WI38 (cell line): ENCODE measurements at regions not wholly inside any gene's neighbourhood (a gene's known extent, or its start where the extent isn't known, plus 50 kb on each side); places are given as distances from the start of the nearest gene placed in this dataset.
"Not testable (repeated sequence)": the region's sequence is repeated elsewhere in the genome, so short reads cannot be mapped to it uniquely, and the experiment has no call there.

Source experiments
- H3K4me3 ChIP-seq: 2 replicates; pipeline ENCODE4 v1.5.1; 2011; ENCODE audit warnings: low read depth, mild to moderate bottlenecking, control low read depth, low read length
- CTCF ChIP-seq: IDR thresholded peaks from 2 replicates; pipeline ENCODE4 v1.5.1; 2012; ENCODE audit warnings: low read depth, mild to moderate bottlenecking, control low read depth, low read length

DNA sequence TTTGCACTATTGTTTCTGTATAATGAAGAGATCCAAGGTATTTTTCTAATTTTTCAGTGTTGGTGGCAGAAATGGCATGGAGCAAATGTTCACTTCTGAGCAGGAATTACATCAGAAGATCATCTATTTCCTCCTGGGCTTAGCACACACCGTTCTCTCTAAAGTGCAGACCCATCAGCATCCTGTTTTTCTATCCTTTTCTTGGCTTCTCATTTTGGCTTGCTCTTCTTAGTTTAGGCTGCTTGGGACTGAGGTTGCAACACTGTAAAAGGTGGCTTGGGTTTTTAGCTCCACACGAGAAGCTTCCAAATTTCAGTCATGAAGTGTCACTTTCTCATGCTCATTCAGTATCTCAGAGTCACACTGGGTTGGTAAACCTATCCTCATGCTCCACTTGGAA, 79.9 kb upstream of the SMIM30 start:
- TF ChIP-seq CTCF, result no peak
- H3K4me3 ChIP-seq, result no peak overlapping the region

DNA sequence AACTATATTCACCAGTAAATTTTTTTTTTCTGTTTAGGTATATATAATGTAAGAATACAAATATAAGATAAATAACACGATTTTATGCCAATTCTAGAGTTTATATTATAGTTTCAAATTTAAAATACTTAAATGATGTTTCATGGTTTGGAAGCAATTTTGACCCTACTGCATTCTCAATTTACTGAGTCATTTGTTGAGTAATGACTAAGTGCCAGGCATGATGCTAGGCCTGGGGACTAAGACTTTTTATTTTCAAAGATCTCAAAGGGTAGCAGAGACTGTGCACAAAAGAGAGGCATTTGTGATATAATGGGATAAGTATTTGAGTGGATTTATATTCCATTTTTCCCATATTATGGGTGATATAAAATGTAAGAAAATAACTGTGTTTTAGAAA, 78.9 kb upstream of the SMIM30 start:
- H3K4me3 ChIP-seq, result no peak overlapping the region
- no peak for TF ChIP-seq CTCF

GRCh38 chr7:113188396-113188795, 70.0 kb upstream of the SMIM30 start:
- H3K4me3 ChIP-seq, result no peak overlapping the region
- TF ChIP-seq CTCF, result no peak

DNA sequence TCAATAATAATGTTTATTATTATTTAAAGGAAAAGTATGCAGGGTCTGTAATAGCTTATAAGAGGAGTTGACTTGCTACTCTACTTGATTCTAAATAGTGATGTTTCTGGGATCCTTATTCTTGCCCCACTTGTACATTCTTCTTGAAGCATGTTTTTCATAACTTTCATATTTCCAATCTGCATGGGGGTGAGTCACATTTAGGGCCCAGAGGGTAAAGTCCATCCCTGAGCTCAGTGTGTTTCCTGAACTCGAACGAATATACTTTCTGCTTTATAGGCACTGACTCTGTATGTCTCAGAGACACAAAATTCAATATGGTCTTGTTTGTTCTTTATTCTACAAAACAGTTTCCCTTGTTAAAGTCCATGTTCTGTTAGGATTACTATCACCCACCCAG, 61.0 kb upstream of the SMIM30 start:
- no peak for TF ChIP-seq CTCF
- H3K4me3 ChIP-seq, result no peak overlapping the region

GRCh38 chr7:113176836-113177235, 58.5 kb upstream of the SMIM30 start:
- no peak overlapping the region for H3K4me3 ChIP-seq
- TF ChIP-seq CTCF, result no peak

DNA sequence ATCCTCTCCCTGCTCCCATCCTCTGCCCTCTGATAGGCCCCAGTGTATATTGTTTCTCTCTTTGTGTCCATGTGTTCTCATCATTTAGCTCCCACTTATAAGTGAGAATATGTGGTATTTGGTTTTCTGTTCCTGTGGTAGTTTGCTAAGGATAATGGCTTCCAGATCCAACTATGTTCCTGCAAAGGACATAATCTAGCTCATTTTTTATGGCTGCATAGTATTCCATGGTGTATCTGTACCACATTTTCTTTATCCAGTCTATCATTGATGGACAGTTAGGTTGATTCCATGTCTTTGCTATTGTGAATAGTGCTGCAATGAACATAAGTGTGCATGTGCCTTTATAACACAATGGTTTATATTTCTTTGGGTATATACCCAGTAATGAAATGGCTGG, 57.8 kb upstream of the SMIM30 start:
- H3K4me3 ChIP-seq, result not testable (repeated sequence)

DNA sequence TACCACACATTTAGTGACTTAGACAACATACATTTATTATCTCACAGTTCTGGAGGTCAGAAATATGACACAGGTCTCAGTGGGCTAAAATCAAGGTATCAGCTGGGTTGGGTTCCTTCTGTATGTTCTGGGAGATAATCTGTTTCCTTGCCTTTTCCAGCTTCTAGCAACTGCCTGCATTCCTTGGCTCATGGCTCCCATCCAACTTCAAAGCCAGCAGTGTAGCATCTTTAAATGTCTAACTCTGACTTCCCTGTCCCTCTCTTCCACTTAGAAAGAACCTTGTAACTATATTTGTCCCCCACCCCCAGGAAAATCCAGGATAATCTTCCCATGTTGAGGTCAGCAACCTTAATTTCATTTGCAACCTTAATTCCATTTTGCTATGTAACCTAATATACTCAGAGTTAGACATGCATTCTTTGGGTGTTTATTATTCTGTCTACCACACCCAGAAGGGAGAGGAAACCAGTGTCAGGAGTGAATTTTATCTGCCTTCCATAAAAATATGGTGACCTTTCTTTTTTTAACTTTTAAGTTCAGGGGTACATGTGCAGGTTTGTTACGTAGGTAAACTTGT, 57.3 kb upstream of the SMIM30 start:
- no peak for TF ChIP-seq CTCF
- H3K4me3 ChIP-seq, result no peak overlapping the region

- no peak overlapping the region for H3K4me3 ChIP-seq
- TF ChIP-seq CTCF, result no peak
These were observed 54.4 kb upstream of the SMIM30 start for GRCh38 chr7:113172726-113173125.
